ENCODE measurements at regions not wholly inside any gene's neighbourhood (a gene's known extent, or its start where the extent isn't known, plus 50 kb on each side); places are given as distances from the start of the nearest gene placed in this dataset.

- TF ChIP-seq CTCF (IDR thresholded peaks at IDR 0.05), result no peak
- TF ChIP-seq EP300 (IDR thresholded peaks at IDR 0.05), result no peak
- TF ChIP-seq POLR2AphosphoS5 (IDR thresholded peaks at IDR 0.05), result no peak
Observed at GRCh38 chr18:72207280-72207679, 336.9 kb downstream of the CBLN2 start.
